Type B pancreatic cell (in vitro differentiated cells): ENCODE measurements at regions not wholly inside any gene's neighbourhood (a gene's known extent, or its start where the extent isn't known, plus 50 kb on each side); places are given as distances from the start of the nearest gene placed in this dataset.

Experiments used
- DNase-seq: peaks from one replicate; pipeline ENCODE4 v3.0.0; 2021; ENCODE audit warnings: mixed read lengths; ENCODE audit not compliant: unreplicated experiment; ENCODE audit errors: extremely low spot score
- H3K27ac Mint-ChIP-seq: 2 replicates; pipeline ENCODE4 v1.8.0; 2021; ENCODE audit warnings: mild to moderate bottlenecking, mixed read lengths
- H3K27me3 Mint-ChIP-seq: 2 replicates; pipeline ENCODE4 v1.8.0; 2021; ENCODE audit warnings: mixed read lengths
- H3K36me3 Mint-ChIP-seq: 2 replicates; pipeline ENCODE4 v1.8.0; 2021; ENCODE audit warnings: mixed read lengths
- H3K4me1 Mint-ChIP-seq: one replicate; pipeline ENCODE4 v1.8.0; 2021; ENCODE audit warnings: mixed read lengths; ENCODE audit not compliant: unreplicated experiment
- H3K4me3 Mint-ChIP-seq: 2 replicates; pipeline ENCODE4 v1.8.0; 2021; ENCODE audit warnings: mild to moderate bottlenecking, mixed read lengths
- H3K9me3 Mint-ChIP-seq: 2 replicates; pipeline ENCODE4 v1.8.0; 2021; ENCODE audit warnings: mixed read lengths
- TF ChIP-seq, protein P1 (sequence below): fragments of 200-600 bp; sonication (generic); conservative IDR thresholded peaks from 2 replicates; pipeline ENCODE4 v1.5.0; 2021; ENCODE audit warnings: antibody characterized with exemption, mild to moderate bottlenecking

DNA sequence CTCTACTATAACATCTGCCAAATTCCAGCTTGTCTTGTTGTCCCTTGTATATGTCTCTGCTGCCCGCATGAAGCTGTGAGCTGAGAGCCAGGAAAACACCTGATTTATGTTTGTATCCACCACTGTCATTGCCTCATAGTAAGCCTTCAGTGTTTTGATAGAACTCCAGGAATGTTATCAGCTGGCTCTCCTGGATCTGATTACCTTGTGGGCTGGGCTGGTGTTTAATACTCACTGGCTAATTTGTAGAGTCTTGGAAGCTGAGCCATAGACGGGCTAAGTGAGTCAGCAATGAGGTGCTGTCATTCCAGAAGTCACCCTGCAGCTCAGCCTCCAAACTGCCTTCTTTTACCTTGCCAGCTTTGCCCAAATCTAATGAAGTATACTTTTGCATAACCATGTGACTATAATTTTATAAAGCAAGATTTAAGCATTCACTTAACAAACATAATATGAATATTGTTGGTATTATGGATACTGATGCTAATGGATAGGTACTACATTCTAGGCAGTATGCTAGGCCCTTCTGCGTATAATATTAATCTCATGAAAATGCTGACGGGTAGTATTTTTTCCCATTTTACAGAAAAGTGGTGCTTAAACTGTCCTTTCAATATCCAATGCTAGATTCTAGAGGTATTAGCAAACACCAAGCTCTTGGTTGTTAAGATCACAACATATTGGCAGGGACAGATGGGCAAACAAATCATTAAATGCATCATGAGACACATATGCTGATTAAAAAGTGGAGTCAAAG lies 62.7 kb upstream of the GATA6 start:
- TF ChIP-seq, protein P1, sequence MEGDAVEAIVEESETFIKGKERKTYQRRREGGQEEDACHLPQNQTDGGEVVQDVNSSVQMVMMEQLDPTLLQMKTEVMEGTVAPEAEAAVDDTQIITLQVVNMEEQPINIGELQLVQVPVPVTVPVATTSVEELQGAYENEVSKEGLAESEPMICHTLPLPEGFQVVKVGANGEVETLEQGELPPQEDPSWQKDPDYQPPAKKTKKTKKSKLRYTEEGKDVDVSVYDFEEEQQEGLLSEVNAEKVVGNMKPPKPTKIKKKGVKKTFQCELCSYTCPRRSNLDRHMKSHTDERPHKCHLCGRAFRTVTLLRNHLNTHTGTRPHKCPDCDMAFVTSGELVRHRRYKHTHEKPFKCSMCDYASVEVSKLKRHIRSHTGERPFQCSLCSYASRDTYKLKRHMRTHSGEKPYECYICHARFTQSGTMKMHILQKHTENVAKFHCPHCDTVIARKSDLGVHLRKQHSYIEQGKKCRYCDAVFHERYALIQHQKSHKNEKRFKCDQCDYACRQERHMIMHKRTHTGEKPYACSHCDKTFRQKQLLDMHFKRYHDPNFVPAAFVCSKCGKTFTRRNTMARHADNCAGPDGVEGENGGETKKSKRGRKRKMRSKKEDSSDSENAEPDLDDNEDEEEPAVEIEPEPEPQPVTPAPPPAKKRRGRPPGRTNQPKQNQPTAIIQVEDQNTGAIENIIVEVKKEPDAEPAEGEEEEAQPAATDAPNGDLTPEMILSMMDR = no peak
- H3K9me3 Mint-ChIP-seq = no peaks in the 10 kb centered on the region
- H3K27me3 Mint-ChIP-seq = no peaks in the 10 kb centered on the region
- no peak overlapping the region for H3K4me3 Mint-ChIP-seq
- no peaks in the 10 kb centered on the region for H3K36me3 Mint-ChIP-seq
- H3K4me1 Mint-ChIP-seq = peaks cover 12% of the 10 kb centered on the region
- H3K27ac Mint-ChIP-seq = peak overlapping the region; percentile 20
- DNase-seq = no peak

DNA sequence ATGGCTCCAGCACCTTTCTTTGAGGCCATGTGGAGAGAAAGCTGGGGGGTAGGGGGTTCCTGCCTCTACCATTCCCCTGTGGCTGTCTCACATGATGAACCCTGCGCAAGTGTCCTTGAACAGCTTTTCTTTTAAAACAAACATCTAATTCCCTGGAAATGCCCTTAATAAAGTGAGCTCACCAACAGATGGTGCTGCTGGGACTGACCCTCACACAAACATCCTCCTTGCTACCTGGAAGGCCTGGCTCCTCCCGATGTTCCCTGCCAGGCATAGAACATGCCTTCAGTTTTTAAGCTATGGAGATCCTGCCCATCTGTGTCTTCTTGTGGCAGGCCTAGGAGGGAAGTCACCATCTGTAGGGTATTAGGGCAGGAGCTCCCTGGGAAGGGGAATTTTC lies 60.7 kb upstream of the GATA6 start:
- Mint-ChIP-seq H3K27me3 (peaks cover 3% of the 10 kb centered on the region), H3K4me3 (no peak overlapping the region), H3K27ac (no peak overlapping the region), H3K36me3 (no peaks in the 10 kb centered on the region), H3K4me1 (peaks cover 5% of the 10 kb centered on the region), H3K9me3 (no peaks in the 10 kb centered on the region)
- DNase-seq = no peak
- TF ChIP-seq, protein P1 = no peak

DNA sequence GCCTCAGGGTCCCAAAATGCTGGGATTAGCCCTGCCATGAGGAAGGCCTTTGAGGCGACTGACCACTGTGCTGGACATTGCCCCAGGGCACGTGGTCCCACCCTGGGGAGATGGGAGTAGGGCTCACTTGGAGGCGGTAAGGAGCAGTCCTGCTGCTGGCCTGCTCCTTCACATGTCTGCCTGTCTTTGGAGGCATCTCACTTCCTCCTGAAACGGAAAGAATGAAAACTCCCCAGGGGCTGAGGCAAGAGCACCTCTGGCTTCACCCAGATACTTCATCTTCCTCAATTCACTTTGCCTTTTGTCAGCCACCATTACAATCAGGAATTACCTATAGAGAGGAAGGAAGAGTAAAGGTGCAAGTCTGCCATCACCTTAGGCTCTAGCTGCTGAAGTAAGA lies 59.9 kb upstream of the GATA6 start:
- no peaks in the 10 kb centered on the region for H3K36me3 Mint-ChIP-seq
- peaks cover 3% of the 10 kb centered on the region for H3K27me3 Mint-ChIP-seq
- DNase-seq = no peak
- H3K9me3 Mint-ChIP-seq = no peaks in the 10 kb centered on the region
- no peak overlapping the region for H3K4me3 Mint-ChIP-seq
- H3K27ac Mint-ChIP-seq = no peak overlapping the region
- TF ChIP-seq, protein P1 = no peak
- peaks cover 5% of the 10 kb centered on the region for H3K4me1 Mint-ChIP-seq

DNA sequence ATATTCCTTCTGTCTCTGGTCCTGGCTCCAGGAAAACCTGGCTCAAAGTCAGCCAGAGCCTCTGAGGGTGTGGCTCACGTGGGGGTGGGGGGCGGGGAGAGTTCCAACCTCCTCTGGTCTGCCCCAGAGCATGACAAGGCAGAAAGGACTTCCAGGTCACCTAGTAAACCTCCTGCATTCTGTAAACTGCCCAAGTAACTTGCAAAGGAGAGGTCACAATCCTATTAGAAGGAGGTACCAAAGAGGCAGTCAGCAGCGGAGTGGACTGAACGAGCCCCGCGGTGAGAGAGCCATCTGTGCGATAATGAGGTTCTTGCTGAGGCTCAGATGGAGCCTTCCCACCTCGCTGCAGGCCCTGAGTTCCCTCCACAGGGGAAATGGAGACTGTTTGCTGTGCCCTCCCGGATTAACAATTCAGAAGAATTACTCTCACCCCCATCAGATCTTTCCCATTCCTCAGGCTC lies 58.9 kb upstream of the GATA6 start:
- no peak for DNase-seq
- H3K4me1 Mint-ChIP-seq = peaks cover 5% of the 10 kb centered on the region
- no peaks in the 10 kb centered on the region for H3K36me3 Mint-ChIP-seq
- H3K9me3 Mint-ChIP-seq = no peaks in the 10 kb centered on the region
- TF ChIP-seq, protein P1 = no peak
- H3K4me3 Mint-ChIP-seq = no peak overlapping the region
- H3K27me3 Mint-ChIP-seq = peaks cover 7% of the 10 kb centered on the region
- no peak overlapping the region for H3K27ac Mint-ChIP-seq

DNA sequence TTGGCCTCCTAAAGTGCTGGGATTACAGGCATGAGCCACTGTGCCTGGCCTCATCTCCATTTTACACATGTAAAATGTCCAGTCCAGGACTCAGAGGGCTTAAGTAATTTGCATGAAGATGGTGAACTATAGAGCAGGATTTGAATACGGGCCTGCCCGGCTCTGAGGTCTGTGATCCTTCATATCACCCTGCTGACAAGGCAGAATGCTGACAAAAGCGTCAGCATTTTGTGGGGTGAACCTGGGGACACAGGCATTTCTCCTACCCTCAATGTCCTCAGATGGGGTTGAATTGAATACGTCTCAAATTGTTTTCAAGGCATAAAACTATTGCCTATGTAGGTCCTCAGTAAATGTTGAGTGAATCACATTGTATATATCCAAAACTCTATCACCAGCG lies 57.2 kb upstream of the GATA6 start:
- Mint-ChIP-seq H3K36me3 (no peaks in the 10 kb centered on the region), H3K9me3 (no peaks in the 10 kb centered on the region), H3K4me3 (no peak overlapping the region), H3K4me1 (peaks cover 5% of the 10 kb centered on the region), H3K27me3 (peaks cover 7% of the 10 kb centered on the region), H3K27ac (no peak overlapping the region)
- TF ChIP-seq, protein P1 = no peak
- DNase-seq = no peak
